Prostate gland (tissue), 2 donors: ENCODE measurements at regions not wholly inside any gene's neighbourhood (a gene's known extent, or its start where the extent isn't known, plus 50 kb on each side); places are given as distances from the start of the nearest gene placed in this dataset.

Experiments
- DNase-seq: peaks from one replicate; pipeline ENCODE4 v3.0.0-alpha.2; 2019; ENCODE audit warnings: low spot score
- H3K27ac ChIP-seq, 2 donors: fragments of 200-600 bp; sonication (generic); 2 replicates each; pipeline ENCODE4 v1.5.1; 2017 to 2019
- H3K27me3 ChIP-seq: fragments of 200-600 bp; sonication (generic); replicated peaks from 2 replicates; pipeline ENCODE4 v1.5.1; 2019; ENCODE audit not compliant: insufficient read depth
- H3K36me3 ChIP-seq, 2 donors: fragments of 200-600 bp; sonication (generic); 1 replicate in 1 of 2; 2 replicates in 1 of 2; pipeline versions ENCODE4 v1.5.1 to v1.8.1; 2017 to 2019
- H3K4me1 ChIP-seq: fragments of 200-600 bp; sonication (generic); replicated peaks from 2 replicates; pipeline ENCODE4 v1.5.1; 2019
- H3K4me3 ChIP-seq, 2 donors: fragments of 200-600 bp; sonication (generic); 2 replicates each; pipeline ENCODE4 v1.5.1; 2017 to 2019
- H3K9me3 ChIP-seq: fragments of 200-600 bp; sonication (generic); 2 replicates; pipeline ENCODE4 v1.5.1; 2017
- POLR2A ChIP-seq: fragments of 450-650 bp; IDR thresholded peaks from one replicate; pipeline ENCODE4 v1.6.1; 2016; ENCODE audit warnings: antibody characterized with exemption, mild to moderate bottlenecking
- POLR2AphosphoS5 ChIP-seq: sonication (generic); formaldehyde crosslinking; IDR thresholded peaks from one replicate; pipeline ENCODE4 v1.6.1; 2017; ENCODE audit warnings: antibody characterized with exemption
- WGBS: methylation state at CpG from one replicate; pipeline ENCODE4 v1.1.5; 2018; 5-methylcytosine and 5-hydroxymethylcytosine counted together
- intact Hi-C: fragments of 100-400 bp; cut with DNase I; formaldehyde crosslinking; loops from one replicate; pipeline ENCODE4 v1.14.2; 2022
- TF ChIP-seq, protein P1 (sequence below), 4 experiments: fragments of 200-600 bp in 2 of 4; fragments of 450-650 bp in 2 of 4; sonication (generic) in 2 of 4; IDR thresholded peaks; 1 replicate in 3 of 4; 2 replicates in 1 of 4; pipeline ENCODE4 v1.5.1; 2016 to 2019; ENCODE audit warnings: antibody characterized with exemption in 4 of 4, mild to moderate bottlenecking in 2 of 4, moderate library complexity in 2 of 4

DNA sequence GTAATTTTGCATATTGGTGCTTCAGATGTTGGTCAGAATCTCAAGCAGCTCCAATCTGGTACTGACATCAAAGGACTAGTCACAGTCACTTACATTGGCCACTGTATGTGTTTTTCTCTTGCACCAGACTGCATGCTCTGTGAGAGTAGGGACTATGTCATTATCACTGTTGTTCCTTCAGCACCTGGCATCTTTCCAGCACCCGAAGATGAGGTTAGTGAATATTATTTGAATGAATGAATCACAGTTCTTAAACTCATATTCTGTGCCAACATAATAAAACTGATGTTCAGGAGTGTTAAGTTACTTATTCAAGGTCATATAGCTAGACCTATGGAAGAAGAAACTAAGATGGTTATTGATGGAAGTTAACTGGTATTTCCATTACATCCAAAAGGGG, 204.5 kb upstream of the TBX3 start:
- WGBS = 16% methylated on average over 1 of the region's 1 CpG

DNA sequence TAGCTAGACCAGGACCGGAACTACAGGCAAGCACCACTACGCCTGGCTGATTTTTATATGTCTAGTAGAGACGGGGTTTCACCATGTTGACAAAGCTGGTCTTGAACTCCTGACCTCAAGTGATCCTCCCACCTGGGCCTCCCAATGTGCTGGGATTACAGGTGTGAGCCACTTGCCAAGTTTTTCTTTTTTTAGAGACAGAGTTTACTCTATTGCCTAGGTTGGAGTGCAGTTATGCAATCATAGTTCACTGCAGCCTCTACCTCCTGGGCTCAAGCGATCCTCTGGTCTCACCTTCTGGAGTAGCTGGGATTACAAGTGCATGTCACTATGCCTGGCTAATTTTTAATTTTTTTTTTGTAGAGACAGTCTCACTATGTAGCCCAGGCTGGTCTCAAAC, 201.5 kb upstream of the TBX3 start:
- Histone ChIP-seq H3K27me3 (no peaks in the 10 kb centered on the region), H3K4me3 (no peak overlapping the region), H3K36me3 (no peaks in the 10 kb centered on the region), H3K4me1 (no peaks in the 10 kb centered on the region), H3K27ac (no peak overlapping the region), H3K9me3 (no peaks in the 10 kb centered on the region)
- WGBS = 81% methylated on average over 4 of the region's 4 CpGs
- intact Hi-C loops = no loop called here
- DNase-seq = no peak
- TF ChIP-seq, protein P1, sequence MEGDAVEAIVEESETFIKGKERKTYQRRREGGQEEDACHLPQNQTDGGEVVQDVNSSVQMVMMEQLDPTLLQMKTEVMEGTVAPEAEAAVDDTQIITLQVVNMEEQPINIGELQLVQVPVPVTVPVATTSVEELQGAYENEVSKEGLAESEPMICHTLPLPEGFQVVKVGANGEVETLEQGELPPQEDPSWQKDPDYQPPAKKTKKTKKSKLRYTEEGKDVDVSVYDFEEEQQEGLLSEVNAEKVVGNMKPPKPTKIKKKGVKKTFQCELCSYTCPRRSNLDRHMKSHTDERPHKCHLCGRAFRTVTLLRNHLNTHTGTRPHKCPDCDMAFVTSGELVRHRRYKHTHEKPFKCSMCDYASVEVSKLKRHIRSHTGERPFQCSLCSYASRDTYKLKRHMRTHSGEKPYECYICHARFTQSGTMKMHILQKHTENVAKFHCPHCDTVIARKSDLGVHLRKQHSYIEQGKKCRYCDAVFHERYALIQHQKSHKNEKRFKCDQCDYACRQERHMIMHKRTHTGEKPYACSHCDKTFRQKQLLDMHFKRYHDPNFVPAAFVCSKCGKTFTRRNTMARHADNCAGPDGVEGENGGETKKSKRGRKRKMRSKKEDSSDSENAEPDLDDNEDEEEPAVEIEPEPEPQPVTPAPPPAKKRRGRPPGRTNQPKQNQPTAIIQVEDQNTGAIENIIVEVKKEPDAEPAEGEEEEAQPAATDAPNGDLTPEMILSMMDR (IDR thresholded peaks at IDR 0.05) = no peak
- no peak for TF ChIP-seq POLR2A
- TF ChIP-seq POLR2AphosphoS5 = no peak

More for the DNA sequence above, 204.5 kb upstream of the TBX3 start:
- no peak overlapping the region for H3K27ac ChIP-seq
- H3K4me1 ChIP-seq = no peaks in the 10 kb centered on the region
- intact Hi-C loops = no loop called here
- H3K4me3 ChIP-seq = no peak overlapping the region
- TF ChIP-seq POLR2AphosphoS5 = no peak
- TF ChIP-seq, protein P1 (IDR thresholded peaks at IDR 0.05) = no peak
- TF ChIP-seq POLR2A = no peak
- DNase-seq = no peak
- H3K36me3 ChIP-seq = no peaks in the 10 kb centered on the region
- no peaks in the 10 kb centered on the region for H3K27me3 ChIP-seq
- no peaks in the 10 kb centered on the region for H3K9me3 ChIP-seq

DNA sequence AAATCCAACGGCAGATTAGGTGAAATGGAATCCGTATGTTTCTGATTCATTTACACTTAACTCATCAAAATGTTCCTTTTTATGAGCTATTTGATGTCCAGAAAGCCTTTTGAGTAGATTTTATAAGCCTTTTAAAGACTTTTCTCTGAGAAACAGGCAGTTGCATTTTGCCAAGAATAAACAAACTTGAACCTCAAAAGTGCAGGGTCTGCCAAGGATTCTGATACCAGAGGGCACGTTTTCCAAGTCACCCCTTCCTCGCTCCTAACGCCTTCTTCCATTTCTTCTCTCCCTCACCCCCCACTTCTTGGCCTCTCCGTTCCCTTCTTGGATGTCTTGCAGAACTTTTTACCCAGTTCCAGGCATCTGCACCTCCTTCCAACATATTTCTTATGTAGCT, 200.6 kb upstream of the TBX3 start:
- no peak overlapping the region for H3K27ac ChIP-seq
- H3K4me1 ChIP-seq = no peaks in the 10 kb centered on the region
- H3K36me3 ChIP-seq = no peaks in the 10 kb centered on the region
- intact Hi-C loops = no loop called here
- WGBS = 12% methylated on average over 6 of the region's 6 CpGs
- TF ChIP-seq, protein P1 (IDR thresholded peaks at IDR 0.05) = no peak
- TF ChIP-seq POLR2AphosphoS5 (no peak), POLR2A (no peak)
- DNase-seq = no peak
- H3K4me3 ChIP-seq = no peak overlapping the region
- H3K27me3 ChIP-seq = no peaks in the 10 kb centered on the region
- H3K9me3 ChIP-seq = no peaks in the 10 kb centered on the region

DNA sequence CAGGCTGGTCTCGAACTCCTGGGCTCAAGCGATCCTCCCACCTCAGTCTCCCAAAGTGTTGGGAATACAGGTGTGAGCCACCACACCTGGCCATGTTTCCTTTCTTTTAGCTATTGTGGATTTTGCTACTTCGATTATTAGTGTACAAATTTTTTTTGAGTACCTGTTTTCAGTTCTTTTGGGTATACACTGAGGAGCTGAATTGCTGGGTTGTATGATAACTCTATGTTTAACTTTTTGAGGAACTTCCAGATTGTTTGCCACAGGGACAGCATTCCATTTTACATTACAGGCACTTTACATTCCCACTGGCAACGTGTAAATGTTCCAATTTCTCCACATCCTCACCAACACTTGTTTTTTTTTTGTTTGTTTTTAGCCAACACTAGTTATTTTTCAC, 198.1 kb upstream of the TBX3 start:
- intact Hi-C loops = no loop called here
- no peak overlapping the region for H3K27ac ChIP-seq
- TF ChIP-seq, protein P1 (IDR thresholded peaks at IDR 0.05) = no peak
- TF ChIP-seq POLR2A = no peak
- TF ChIP-seq POLR2AphosphoS5 = no peak
- WGBS = 93% methylated on average over 4 of the region's 4 CpGs
- H3K4me1 ChIP-seq = no peaks in the 10 kb centered on the region
- H3K9me3 ChIP-seq = no peaks in the 10 kb centered on the region
- no peak for DNase-seq
- H3K36me3 ChIP-seq = no peaks in the 10 kb centered on the region
- H3K4me3 ChIP-seq = no peak overlapping the region
- H3K27me3 ChIP-seq = no peaks in the 10 kb centered on the region

DNA sequence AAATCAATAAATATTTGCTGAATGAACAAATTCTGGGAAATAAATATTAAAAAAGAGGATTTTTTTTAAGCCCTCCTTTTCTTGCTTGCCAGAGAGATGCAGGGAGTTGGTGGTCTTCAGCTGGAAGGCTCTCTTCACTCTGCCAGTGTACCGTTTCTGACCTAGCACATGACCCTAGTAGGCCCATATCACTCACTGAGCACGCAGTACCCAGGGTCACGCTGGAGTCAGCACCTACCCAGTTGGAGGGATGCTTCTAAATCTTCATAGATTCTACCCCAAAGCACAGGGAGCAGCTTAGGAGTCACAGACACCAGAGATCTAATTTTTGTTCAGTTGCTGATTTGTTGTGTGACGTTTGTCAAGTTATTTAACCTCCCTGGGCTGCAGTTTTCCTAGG, 195.4 kb upstream of the TBX3 start:
- Histone ChIP-seq H3K27ac (no peak overlapping the region), H3K27me3 (no peaks in the 10 kb centered on the region), H3K9me3 (no peaks in the 10 kb centered on the region), H3K36me3 (no peaks in the 10 kb centered on the region), H3K4me1 (no peaks in the 10 kb centered on the region), H3K4me3 (no peak overlapping the region)
- intact Hi-C loops = no loop called here
- DNase-seq = no peak
- 92% methylated on average over 4 of the region's 4 CpGs for WGBS
- no peak for TF ChIP-seq POLR2A
